Uterus (tissue), 3 donors: ENCODE measurements at regions not wholly inside any gene's neighbourhood (a gene's known extent, or its start where the extent isn't known, plus 50 kb on each side); places are given as distances from the start of the nearest gene placed in this dataset.

Source experiments
- DNase-seq, 2 donors: peaks; one replicate each; pipeline ENCODE4 v3.0.0-alpha.2; 2019 to 2020
- H3K27ac ChIP-seq, 2 donors: fragments of 200-600 bp; sonication (generic); 1 replicate in 1 of 2; 2 replicates in 1 of 2; pipeline ENCODE4 v1.5.1; 2016 to 2018
- H3K27me3 ChIP-seq, 2 donors: fragments of 200-600 bp; sonication (generic); one replicate each; pipeline ENCODE4 v1.5.1; 2018 to 2019; ENCODE audit warnings: control low read depth in 1 of 2
- H3K36me3 ChIP-seq, 2 donors: fragments of 200-600 bp; sonication (generic); one replicate each; pipeline ENCODE4 v1.5.1; 2019; ENCODE audit warnings: control low read depth in 1 of 2
- H3K4me1 ChIP-seq, 2 donors: fragments of 200-600 bp; sonication (generic); one replicate each; pipeline ENCODE4 v1.5.1; 2018 to 2019; ENCODE audit warnings: control low read depth in 1 of 2
- H3K4me3 ChIP-seq, 2 donors: fragments of 200-600 bp; sonication (generic); 1 replicate in 1 of 2; 2 replicates in 1 of 2; pipeline ENCODE4 v1.5.1; 2018 to 2019; ENCODE audit warnings: mild to moderate bottlenecking in 1 of 2
- H3K9me3 ChIP-seq, 2 donors: fragments of 200-600 bp; sonication (generic); one replicate each; pipeline ENCODE4 v1.5.1; 2019; ENCODE audit warnings: control low read depth in 1 of 2
- CTCF ChIP-seq, 4 experiments: fragments of 200-600 bp in 2 of 4; fragments of 450-650 bp in 2 of 4; sonication (generic) in 2 of 4; IDR thresholded peaks; one replicate each; pipeline ENCODE4 v1.5.1; 2016 to 2019; ENCODE audit warnings: antibody characterized with exemption in 4 of 4, mild to moderate bottlenecking in 2 of 4, moderate library complexity in 1 of 4
- POLR2A ChIP-seq, 2 donors: fragments of 450-650 bp; IDR thresholded peaks; one replicate each; pipeline ENCODE4 v1.6.1; 2016; ENCODE audit warnings: antibody characterized with exemption in 2 of 2, mild to moderate bottlenecking in 1 of 2, moderate library complexity in 1 of 2
- intact Hi-C: fragments of 100-400 bp; cut with DNase I; formaldehyde crosslinking; loops from one replicate; pipeline ENCODE4 v1.15.1; 2023; ENCODE audit warnings: low total_unique reads
- donor health status: DM: yes; HTN: yes; CAD: no.

- TF ChIP-seq CTCF (IDR thresholded peaks at IDR 0.05) (no peak), POLR2A (IDR thresholded peaks at IDR 0.05) (no peak)
- no peaks in the 10 kb centered on the region for H3K9me3 ChIP-seq
- no peak overlapping the region for H3K27ac ChIP-seq
- H3K4me1 ChIP-seq: no peaks in the 10 kb centered on the region
- no peaks in the 10 kb centered on the region for H3K27me3 ChIP-seq
- intact Hi-C loops: no loop called here
- H3K36me3 ChIP-seq: no peaks in the 10 kb centered on the region
- no peak for DNase-seq
- H3K4me3 ChIP-seq: no peak overlapping the region
Measured at GRCh38 chr3:62975566-62975965, 100.3 kb upstream of the CADPS start.

- H3K4me1 ChIP-seq: no peaks in the 10 kb centered on the region
- H3K27ac ChIP-seq: no peak overlapping the region
- no peaks in the 10 kb centered on the region for H3K36me3 ChIP-seq
- no peak for DNase-seq
- no peaks in the 10 kb centered on the region for H3K9me3 ChIP-seq
- no peaks in the 10 kb centered on the region for H3K27me3 ChIP-seq
- no peak overlapping the region for H3K4me3 ChIP-seq
- TF ChIP-seq CTCF (IDR thresholded peaks at IDR 0.05) (no peak), POLR2A (IDR thresholded peaks at IDR 0.05) (no peak)
- intact Hi-C loops: no loop called here
Measured at GRCh38 chr3:62981962-62982361, 106.7 kb upstream of the CADPS start.

GRCh38 chr3:62982795-62983455 lies 107.7 kb upstream of the CADPS start:
- intact Hi-C loops: no loop called here
- Histone ChIP-seq H3K4me1 (no peaks in the 10 kb centered on the region), H3K9me3 (no peaks in the 10 kb centered on the region), H3K27me3 (no peaks in the 10 kb centered on the region), H3K36me3 (no peaks in the 10 kb centered on the region), H3K27ac (no peak overlapping the region), H3K4me3 (no peak overlapping the region)
- no peak for TF ChIP-seq CTCF (IDR thresholded peaks at IDR 0.05)
- no peak for TF ChIP-seq POLR2A (IDR thresholded peaks at IDR 0.05)
- no peak for DNase-seq

- H3K27me3 ChIP-seq: no peaks in the 10 kb centered on the region
- H3K4me3 ChIP-seq: no peak overlapping the region
- no peak overlapping the region for H3K27ac ChIP-seq
- no peaks in the 10 kb centered on the region for H3K4me1 ChIP-seq
- no peaks in the 10 kb centered on the region for H3K36me3 ChIP-seq
- TF ChIP-seq CTCF (IDR thresholded peaks at IDR 0.05): no peak
- no peak for TF ChIP-seq POLR2A (IDR thresholded peaks at IDR 0.05)
- no peak for DNase-seq
- H3K9me3 ChIP-seq: no peaks in the 10 kb centered on the region
- intact Hi-C loops: no loop called here
Measured at GRCh38 chr3:62986061-62986460, 110.8 kb upstream of the CADPS start.

GRCh38 chr3:62987721-62988120 lies 112.5 kb upstream of the CADPS start:
- H3K36me3 ChIP-seq: no peaks in the 10 kb centered on the region
- TF ChIP-seq POLR2A (IDR thresholded peaks at IDR 0.05) (no peak), CTCF (IDR thresholded peaks at IDR 0.05) (no peak)
- H3K9me3 ChIP-seq: no peaks in the 10 kb centered on the region
- intact Hi-C loops: no loop called here
- no peaks in the 10 kb centered on the region for H3K4me1 ChIP-seq
- no peaks in the 10 kb centered on the region for H3K27me3 ChIP-seq
- H3K27ac ChIP-seq: no peak overlapping the region
- DNase-seq: no peak
- no peak overlapping the region for H3K4me3 ChIP-seq
